ENCODE measurements at regions not wholly inside any gene's neighbourhood (a gene's known extent, or its start where the extent isn't known, plus 50 kb on each side); places are given as distances from the start of the nearest gene placed in this dataset.
"Not testable (repeated sequence)": the region's sequence is repeated elsewhere in the genome, so short reads cannot be mapped to it uniquely, and the experiment has no call there.

DNA sequence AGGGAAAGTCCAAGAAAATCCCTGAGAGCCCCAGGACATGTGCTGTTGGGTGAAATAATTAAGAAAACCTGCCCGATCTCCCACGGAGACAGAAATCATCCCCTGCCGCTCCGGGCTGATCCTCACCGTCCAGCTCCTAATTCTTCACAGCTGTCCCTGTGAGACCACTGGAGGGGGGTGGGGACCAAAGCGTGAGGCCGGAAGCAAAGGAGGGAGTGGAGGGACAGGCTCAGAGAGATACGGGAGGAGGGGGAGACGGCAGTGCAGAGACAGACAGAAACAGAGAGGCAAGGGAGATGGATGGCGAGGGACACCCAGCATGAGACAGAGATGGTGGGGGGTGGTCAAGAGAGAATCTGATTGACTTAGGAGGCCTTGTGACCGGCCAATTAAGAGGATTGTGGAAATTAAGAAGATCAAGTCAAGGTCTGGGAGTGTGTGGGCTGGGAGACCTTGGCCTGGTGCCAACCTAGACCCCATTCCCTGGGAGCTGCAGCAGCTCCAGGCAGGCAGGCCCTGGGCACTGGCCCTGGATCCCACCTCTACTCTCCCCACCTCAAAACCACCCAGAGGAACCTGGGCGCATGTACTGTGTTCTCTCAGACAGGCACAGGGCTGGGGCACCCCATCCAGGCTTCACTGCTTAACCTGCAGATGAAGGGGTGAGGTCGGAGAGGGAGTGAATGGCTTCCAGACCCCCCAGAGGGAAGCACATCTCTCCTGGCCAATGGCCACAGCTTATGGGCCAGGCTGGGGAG is 113.2 kb upstream of the ALDH1A3 start:
- Mint-ChIP-seq H3K4me1 (no peaks in the 10 kb centered on the region), H3K27ac (no peak overlapping the region), H3K9me3 (no peaks in the 10 kb centered on the region), H3K27me3 (peaks cover 16% of the 10 kb centered on the region), H3K4me3 (no peak overlapping the region)
- ATAC-seq (no peak), DNase-seq (no peak)

DNA sequence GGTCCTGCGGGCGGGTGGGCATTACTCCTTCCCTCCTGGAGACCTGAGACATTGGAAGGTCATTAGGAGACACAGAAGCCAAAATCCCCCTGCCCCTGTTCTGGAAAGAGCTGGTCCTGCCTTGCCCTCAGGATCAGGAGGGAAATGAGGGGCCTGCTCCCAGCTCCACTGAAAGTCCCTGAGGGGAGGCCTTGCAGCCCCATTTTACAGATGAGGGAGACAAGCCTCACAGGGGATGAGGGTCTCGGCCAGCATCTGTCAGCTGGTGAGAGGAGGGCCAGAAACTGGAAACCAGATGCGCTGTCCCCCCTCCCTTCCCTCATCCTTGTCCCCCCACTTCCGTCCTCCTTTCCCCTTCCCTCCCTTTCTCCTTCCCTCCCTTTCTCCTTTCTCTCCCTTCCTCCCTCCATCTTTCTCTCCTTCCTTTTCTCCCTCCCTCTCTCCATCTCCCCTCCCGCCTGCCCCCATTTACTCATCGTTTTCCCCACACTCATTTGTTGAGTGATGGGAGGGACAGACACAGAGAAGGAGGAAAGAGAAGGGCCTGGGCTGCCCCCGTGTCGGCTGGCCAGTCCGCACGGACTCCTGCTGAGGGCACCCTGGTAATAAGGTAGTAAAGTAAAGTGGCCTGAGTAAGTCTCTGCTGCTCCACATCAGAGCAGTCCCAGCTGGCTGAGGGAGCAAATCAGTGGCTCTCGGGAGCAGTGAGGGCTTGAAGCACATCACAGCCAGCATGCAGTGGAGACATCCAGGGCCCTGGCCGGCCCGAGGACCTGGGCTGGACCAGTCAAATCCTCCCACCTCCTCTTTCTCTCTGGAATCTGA is 112.4 kb upstream of the ALDH1A3 start:
- H3K4me1 Mint-ChIP-seq: no peaks in the 10 kb centered on the region
- DNase-seq (no peak), ATAC-seq (no peak)
- H3K27me3 Mint-ChIP-seq: peaks cover 16% of the 10 kb centered on the region
- no peak overlapping the region for H3K27ac Mint-ChIP-seq
- no peak overlapping the region for H3K4me3 Mint-ChIP-seq
- H3K9me3 Mint-ChIP-seq: no peaks in the 10 kb centered on the region

DNA sequence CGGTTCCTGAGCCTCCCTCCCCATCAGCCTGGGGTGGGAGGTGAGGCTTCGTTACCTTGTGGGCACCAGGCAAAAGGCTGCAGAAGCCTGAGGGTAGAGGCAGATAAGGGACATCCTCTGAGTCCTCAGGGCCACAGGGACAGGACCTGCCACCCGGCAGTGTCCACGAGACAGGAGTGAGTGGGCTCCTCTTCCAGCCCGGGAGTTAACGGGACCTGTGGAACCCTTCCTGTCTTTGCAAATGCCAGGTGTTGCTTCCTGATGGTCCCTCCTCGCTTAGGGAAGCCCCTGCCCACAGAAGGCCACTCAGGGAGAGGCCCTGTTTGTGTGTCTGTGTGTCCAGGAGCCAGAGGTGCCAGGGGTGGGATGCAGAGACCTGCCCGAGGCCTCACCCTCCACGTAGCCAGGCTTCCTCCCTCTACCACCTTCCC is 111.1 kb upstream of the ALDH1A3 start:
- no peak overlapping the region for H3K4me3 Mint-ChIP-seq
- no peaks in the 10 kb centered on the region for H3K4me1 Mint-ChIP-seq
- no peak overlapping the region for H3K27ac Mint-ChIP-seq
- no peaks in the 10 kb centered on the region for H3K9me3 Mint-ChIP-seq
- H3K27me3 Mint-ChIP-seq: peaks cover 9% of the 10 kb centered on the region
- no peak for DNase-seq
- ATAC-seq: no peak

DNA sequence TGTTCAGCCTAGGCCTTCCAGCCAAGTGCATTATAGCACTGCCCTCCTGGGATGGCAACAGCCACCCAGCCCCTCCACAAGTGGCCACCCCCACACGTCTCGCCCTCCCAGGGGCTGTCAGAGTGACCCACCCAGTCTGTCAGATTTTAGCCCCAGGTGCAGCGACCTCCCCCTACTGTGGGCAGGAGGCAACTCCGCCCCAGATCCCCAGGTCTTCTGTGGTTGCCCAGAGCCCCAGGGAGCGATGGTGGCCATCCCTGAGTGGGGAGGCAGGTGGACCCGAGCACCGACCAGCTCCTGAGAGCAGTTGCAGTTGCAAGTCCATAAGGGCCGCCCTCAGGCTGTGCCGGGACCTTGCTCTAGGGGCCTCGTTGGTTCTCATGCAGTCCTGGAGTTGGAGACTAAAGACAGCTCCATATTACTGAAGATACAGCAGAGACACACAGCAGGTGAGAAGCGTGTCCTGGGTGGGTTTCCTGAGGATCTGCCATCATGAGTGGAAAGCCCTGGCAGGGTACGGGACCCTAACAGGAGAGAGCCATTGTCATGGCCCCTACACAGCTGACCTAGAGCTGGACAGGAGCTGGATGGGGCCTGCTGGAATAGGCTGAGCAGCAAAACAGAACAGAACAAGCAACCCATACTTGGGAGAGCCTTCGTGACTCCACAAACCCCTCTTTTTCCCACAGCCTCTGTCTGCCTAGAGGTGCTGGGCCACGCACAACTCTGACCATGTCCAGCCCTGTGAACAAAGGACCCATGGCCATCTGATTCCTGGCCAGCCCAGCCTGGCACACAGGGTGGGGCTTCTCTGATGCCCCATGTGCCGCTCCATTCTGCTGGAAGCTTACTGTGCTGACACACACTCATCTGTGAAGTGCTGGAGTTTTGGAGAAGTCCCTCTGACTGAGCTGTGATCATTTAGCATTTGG is 110.3 kb upstream of the ALDH1A3 start:
- no peak for DNase-seq
- H3K4me3 Mint-ChIP-seq: no peak overlapping the region
- H3K9me3 Mint-ChIP-seq: no peaks in the 10 kb centered on the region
- ATAC-seq: no peak
- H3K27me3 Mint-ChIP-seq: peaks cover 9% of the 10 kb centered on the region
- no peaks in the 10 kb centered on the region for H3K4me1 Mint-ChIP-seq
- no peak overlapping the region for H3K27ac Mint-ChIP-seq

DNA sequence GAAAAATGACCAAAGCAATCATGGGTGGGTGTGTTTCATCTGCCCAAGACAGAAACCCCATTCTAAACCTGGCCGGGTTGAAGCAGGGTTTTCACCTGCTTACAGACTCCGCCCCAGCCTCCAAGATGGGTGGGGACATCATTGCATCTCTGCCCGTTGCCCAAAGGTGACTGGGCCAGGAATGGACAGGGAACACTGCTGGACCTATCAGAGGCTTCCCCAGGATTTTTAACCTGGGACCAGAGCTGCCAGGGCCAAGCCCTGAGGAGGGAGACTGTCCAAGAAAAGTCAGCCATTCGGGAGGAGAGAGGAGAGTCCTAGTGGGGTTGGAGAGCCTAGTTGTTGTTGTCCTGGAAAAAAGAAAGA is 109.7 kb upstream of the ALDH1A3 start:
- Mint-ChIP-seq H3K4me3 (no peak overlapping the region), H3K9me3 (no peaks in the 10 kb centered on the region), H3K4me1 (no peaks in the 10 kb centered on the region), H3K27me3 (peaks cover 9% of the 10 kb centered on the region), H3K27ac (no peak overlapping the region)
- ATAC-seq: no peak
- no peak for DNase-seq

DNA sequence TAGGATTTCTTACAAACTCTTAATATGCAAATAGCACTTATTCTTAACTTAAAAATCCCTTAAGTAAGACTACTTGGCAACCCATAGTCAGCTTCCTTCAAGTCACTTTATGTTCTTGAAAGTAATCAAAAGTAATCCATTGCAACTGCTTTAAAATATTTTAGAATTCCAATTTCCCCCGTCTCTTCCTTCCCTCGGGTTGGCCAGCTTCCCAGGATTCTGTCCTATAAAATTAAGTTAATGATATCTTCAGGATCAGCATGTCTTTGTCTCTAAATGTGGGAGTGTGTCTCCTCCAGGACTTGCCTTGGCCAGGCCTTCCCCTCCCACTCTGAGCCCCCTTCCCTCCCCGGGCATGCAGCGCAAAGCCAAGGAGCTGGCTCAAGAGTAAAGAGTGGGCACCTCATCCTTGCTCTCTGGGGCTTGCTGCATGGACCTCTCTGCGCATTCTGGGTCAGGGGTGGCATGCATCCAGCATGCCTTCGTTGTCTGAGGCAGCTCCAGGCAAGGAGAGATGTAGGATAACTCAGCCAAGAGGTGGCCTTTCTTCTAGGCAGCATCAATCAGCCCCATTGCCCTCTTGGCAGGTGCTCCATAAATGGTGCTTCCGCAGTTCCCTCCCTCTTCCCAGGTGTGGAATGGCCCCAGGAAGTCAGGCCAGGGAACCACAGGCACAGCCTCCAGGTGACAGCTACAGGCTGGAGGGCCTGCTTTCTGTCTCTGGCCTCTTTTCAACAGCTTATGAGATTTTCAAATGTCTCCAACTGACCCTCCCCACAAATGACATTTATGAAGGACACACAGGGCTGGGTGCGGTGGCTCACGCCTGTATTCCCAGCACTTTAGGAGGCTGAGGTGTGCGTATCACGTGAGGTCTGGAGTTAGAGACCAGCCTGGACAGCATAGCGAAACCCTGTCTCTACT is 108.7 kb upstream of the ALDH1A3 start:
- no peak overlapping the region for H3K27ac Mint-ChIP-seq
- no peak for DNase-seq
- no peak for ATAC-seq
- H3K27me3 Mint-ChIP-seq: peaks cover 7% of the 10 kb centered on the region
- H3K4me3 Mint-ChIP-seq: no peak overlapping the region
- no peaks in the 10 kb centered on the region for H3K9me3 Mint-ChIP-seq
- no peaks in the 10 kb centered on the region for H3K4me1 Mint-ChIP-seq

DNA sequence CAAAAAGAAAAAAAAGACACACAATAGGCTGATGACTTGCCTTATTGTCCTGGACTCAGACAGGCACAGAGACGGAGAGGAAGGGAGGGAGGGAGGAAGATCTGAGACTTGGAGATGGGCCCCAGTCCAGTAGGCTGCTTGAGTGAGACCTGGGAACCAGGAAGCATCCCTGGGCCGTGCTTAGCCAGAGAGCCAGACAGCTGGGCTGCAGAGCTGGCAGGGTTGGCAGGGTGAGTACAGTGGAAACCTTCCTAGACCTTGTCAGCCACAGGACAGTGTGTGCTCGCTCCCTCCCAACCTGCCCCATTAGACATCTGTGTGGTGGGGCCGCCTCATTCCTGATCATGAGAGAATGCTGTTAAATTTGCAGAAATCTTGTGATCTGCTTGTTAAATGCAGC is 107.9 kb upstream of the ALDH1A3 start:
- no peaks in the 10 kb centered on the region for H3K27me3 Mint-ChIP-seq
- H3K27ac Mint-ChIP-seq: no peak overlapping the region
- DNase-seq (no peak), ATAC-seq (no peak)
- no peak overlapping the region for H3K4me3 Mint-ChIP-seq
- no peaks in the 10 kb centered on the region for H3K9me3 Mint-ChIP-seq
- H3K4me1 Mint-ChIP-seq: no peaks in the 10 kb centered on the region

DNA sequence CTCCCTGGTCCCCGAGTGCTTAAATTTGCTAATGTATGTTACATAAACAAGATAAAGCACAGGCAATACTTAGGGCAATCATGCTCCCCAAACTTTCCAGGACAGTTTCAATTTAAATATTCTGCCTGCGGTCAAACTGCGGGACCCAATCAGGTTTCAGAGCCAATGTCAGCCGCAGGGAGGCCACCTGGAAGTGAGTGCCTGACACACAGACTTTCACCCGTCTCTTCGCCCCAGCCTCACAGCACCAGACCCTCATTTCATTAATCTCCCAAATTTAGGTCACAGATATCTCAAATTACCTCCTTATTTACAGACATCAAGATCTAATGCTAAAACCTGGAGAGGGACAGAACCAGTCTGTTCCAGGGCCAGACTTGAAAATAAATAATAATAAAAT is 107.2 kb upstream of the ALDH1A3 start:
- H3K9me3 Mint-ChIP-seq: no peaks in the 10 kb centered on the region
- no peak for ATAC-seq

DNA sequence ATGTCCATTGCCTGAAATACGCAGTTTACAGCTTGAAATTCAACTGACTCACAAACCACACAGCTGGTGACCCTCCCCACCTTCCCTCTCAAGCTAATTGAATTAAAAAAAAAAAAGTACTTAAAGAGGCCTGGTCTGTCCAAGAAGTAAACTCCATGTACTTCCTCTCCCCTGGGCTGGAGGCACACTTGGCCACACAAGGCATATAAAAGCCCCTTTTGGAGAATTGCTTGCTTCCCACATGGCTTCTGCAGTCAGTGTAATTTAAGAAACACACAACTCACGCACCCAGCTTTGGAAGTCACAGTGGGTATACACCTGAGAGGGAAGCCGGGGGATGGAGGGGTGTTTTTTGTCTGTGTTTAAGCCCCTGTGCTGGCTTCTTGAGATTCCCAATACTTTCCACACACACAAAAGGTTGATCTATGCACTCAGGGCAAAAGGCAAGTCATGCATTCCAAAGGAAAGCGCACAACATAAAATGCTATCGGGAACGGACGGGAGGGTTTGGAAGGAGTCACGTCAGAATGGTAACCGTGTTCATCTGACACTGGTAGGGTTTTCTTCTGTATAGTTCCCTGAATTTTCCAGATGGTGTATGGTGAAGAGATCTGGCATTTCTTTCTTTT is 106.6 kb upstream of the ALDH1A3 start:
- Mint-ChIP-seq H3K9me3 (no peaks in the 10 kb centered on the region), H3K27ac (no peak overlapping the region), H3K4me1 (no peaks in the 10 kb centered on the region)

More for the DNA sequence above, 107.2 kb upstream of the ALDH1A3 start:
- H3K4me3 Mint-ChIP-seq: no peak overlapping the region
- H3K27me3 Mint-ChIP-seq: no peaks in the 10 kb centered on the region
- no peak overlapping the region for H3K27ac Mint-ChIP-seq
- DNase-seq: no peak
- no peaks in the 10 kb centered on the region for H3K4me1 Mint-ChIP-seq

DNA sequence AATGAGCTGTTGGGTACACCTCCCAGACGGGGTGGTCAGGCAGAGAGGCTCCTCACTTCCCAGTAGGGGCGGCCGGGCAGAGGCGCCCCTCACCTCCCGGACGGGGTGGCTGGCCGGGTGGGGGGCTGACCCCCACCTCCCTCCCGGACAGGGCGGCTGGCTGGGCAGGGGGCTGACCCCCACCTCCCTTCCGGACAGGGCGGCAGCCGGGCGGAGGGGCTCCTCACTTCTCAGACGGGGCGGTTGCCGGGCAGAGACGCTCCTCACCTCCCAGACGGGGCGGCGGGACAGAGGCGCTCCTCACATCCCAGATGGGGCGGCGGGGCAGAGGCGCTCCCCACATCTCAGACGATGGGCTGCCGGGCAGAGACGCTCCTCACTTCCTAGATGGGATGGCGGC is 105.6 kb upstream of the ALDH1A3 start:
- not testable (repeated sequence) for DNase-seq, H3K4me1 Mint-ChIP-seq, H3K27ac Mint-ChIP-seq, H3K27me3 Mint-ChIP-seq, ATAC-seq, H3K9me3 Mint-ChIP-seq, H3K4me3 Mint-ChIP-seq

More for the DNA sequence above, 106.6 kb upstream of the ALDH1A3 start:
- ATAC-seq (no peak), DNase-seq (no peak)
- Mint-ChIP-seq H3K27me3 (peaks cover 2% of the 10 kb centered on the region), H3K4me3 (no peak overlapping the region)

DNA sequence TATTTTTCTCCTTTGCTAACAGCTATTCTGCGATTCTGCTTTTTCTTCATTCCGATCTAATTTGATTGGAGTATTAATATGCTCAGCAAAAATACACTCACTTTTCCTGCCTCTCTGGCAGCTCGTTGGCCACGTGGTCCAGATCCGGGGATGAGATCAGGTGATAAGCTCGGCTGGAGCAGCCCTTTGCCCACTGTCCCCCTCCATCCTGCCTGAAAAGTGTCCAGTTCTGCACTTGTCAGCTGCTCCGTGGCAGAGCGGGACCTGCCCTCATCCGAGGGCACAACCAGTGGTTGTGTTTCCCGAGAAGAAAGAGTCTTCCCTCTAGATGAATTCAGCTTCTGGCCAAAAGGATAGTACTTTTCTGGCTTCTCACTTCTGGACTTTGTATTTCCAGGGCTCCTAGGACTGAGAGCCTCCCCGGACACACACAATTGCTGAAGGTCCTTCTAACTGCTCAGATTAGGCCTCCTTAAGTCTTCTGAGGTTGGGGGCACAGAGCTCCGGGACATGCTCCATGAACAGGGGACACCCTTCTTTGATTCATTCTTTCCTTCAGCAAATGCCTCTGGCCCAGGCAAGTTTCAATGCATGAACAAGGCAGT is 103.9 kb upstream of the ALDH1A3 start:
- Mint-ChIP-seq H3K4me3 (no peak overlapping the region), H3K4me1 (no peaks in the 10 kb centered on the region), H3K9me3 (no peaks in the 10 kb centered on the region), H3K27ac (no peak overlapping the region), H3K27me3 (peaks cover 15% of the 10 kb centered on the region)
- DNase-seq (no peak), ATAC-seq (no peak)

DNA sequence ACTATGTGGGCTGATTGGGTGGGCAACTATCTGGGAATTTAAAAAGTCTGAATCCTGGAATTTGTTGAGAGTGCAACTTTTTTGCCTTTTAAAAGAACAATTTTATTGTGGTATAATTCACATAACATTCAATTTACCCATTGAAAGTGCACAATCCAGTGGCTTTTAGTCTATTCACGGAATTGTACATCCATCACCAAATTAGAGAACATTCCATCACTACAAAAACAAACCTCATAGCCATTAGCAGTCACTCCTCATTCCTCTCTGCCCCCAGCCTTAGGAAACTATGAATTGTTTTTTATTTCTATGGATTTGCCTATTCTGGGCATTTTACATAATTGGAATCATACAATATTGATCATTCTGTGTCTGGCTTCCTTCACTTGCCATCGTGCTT is 101.8 kb upstream of the ALDH1A3 start:
- DNase-seq: no peak
- H3K27me3 Mint-ChIP-seq: peaks cover 15% of the 10 kb centered on the region
- no peak overlapping the region for H3K27ac Mint-ChIP-seq
- H3K9me3 Mint-ChIP-seq: no peaks in the 10 kb centered on the region
- no peak for ATAC-seq
- H3K4me1 Mint-ChIP-seq: no peaks in the 10 kb centered on the region
- no peak overlapping the region for H3K4me3 Mint-ChIP-seq

DNA sequence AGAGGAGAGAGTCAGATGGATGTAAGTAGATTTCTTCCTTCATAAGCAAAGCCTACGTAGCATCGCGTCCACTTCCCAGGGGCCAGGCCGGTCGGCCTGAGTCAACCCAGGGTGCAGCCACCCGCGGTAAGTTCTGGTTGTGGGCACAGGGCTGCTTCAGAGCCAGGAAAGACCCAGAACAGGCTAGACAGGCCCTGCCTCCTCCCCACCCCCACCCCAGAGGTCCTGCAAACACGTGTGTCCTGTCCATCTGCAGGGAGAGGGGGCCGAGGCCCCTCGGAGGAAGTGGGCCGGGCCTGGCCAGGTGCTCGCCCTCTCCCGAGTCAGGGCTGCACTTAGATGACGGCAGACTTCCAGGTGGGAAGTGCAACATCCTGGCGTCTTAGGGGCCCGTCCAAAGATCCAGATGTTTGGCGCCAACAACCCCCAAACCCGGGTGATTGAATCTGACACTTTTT is 100.8 kb upstream of the ALDH1A3 start:
- no peak for ATAC-seq
- Mint-ChIP-seq H3K27me3 (peaks cover 18% of the 10 kb centered on the region), H3K9me3 (no peaks in the 10 kb centered on the region), H3K4me3 (no peak overlapping the region), H3K27ac (no peak overlapping the region), H3K4me1 (no peaks in the 10 kb centered on the region)
- no peak for DNase-seq
